ENCODE measurements at regions not wholly inside any gene's neighbourhood (a gene's known extent, or its start where the extent isn't known, plus 50 kb on each side); places are given as distances from the start of the nearest gene placed in this dataset.

GRCh38 chr14:66121859-66122258 is 364.3 kb upstream of the CCDC196 start:
- DNase-seq, result no peak

- no peak for DNase-seq
Observed at GRCh38 chr14:66129224-66129623, 356.9 kb upstream of the CCDC196 start.

- no peak for DNase-seq
Observed at GRCh38 chr14:66131111-66131510, 355.1 kb upstream of the CCDC196 start.

- no peak for DNase-seq
Observed at GRCh38 chr14:66133666-66134065, 352.5 kb upstream of the CCDC196 start.

GRCh38 chr14:66135831-66136230 is 350.3 kb upstream of the CCDC196 start:
- no peak for DNase-seq

- no peak for DNase-seq
Observed at GRCh38 chr14:66137081-66137480, 349.1 kb upstream of the CCDC196 start.

GRCh38 chr14:66139432-66139831 is 346.7 kb upstream of the CCDC196 start:
- DNase-seq, result no peak

- peak; percentile 86 for DNase-seq
Observed at GRCh38 chr14:66140213-66140918, 345.8 kb upstream of the CCDC196 start.

GRCh38 chr14:66140963-66141362 is 345.2 kb upstream of the CCDC196 start:
- DNase-seq, result no peak

GRCh38 chr14:66141733-66142132 is 344.4 kb upstream of the CCDC196 start:
- no peak for DNase-seq

GRCh38 chr14:66143387-66144112 is 342.6 kb upstream of the CCDC196 start:
- no peak for DNase-seq

- no peak for DNase-seq
Observed at GRCh38 chr14:66152302-66152701, 333.9 kb upstream of the CCDC196 start.

- no peak for DNase-seq
Observed at GRCh38 chr14:66152747-66153146, 333.4 kb upstream of the CCDC196 start.

GRCh38 chr14:66163023-66163422 is 323.1 kb upstream of the CCDC196 start:
- no peak for DNase-seq

- DNase-seq, result no peak
Observed at GRCh38 chr14:66165337-66165736, 320.8 kb upstream of the CCDC196 start.

- no peak for DNase-seq
Observed at GRCh38 chr14:66174453-66174891, 311.7 kb upstream of the CCDC196 start.

- DNase-seq, result no peak
Observed at GRCh38 chr14:66177935-66178334, 308.2 kb upstream of the CCDC196 start.

GRCh38 chr14:66196670-66197069 is 289.5 kb upstream of the CCDC196 start:
- DNase-seq, result no peak

- DNase-seq, result no peak
Observed at GRCh38 chr14:66197276-66197675, 288.9 kb upstream of the CCDC196 start.

- DNase-seq, result no peak
Observed at GRCh38 chr14:66206554-66206953, 279.6 kb upstream of the CCDC196 start.

- DNase-seq, result no peak
Observed at GRCh38 chr14:66216763-66217162, 269.4 kb upstream of the CCDC196 start.

- no peak for DNase-seq
Observed at GRCh38 chr14:66219886-66220285, 266.3 kb upstream of the CCDC196 start.

GRCh38 chr14:66224492-66225178 is 261.5 kb upstream of the CCDC196 start:
- no peak for DNase-seq

GRCh38 chr14:66225337-66225736 is 260.8 kb upstream of the CCDC196 start:
- DNase-seq, result no peak
